ENCODE measurements at regions not wholly inside any gene's neighbourhood (a gene's known extent, or its start where the extent isn't known, plus 50 kb on each side); places are given as distances from the start of the nearest gene placed in this dataset.
"Not testable (repeated sequence)": the region's sequence is repeated elsewhere in the genome, so short reads cannot be mapped to it uniquely, and the experiment has no call there.

DNA sequence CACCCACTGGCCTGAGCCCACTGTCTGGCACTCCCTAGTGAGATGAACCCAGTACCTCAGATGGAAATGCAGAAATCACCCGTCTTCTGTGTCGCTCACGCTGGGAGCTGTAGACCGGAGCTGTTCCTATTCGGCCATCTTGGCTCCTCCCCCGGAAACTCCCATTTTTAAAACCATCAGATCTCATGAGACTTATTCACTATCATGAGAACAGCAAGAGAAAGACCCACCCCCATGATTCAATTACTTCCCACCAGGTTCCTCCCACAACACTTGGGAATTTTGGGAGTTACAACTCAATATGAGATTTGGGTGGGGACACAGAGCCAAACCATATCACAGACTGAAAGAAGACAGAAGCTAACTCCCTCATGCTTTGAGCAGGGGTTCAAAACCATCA is 134.5 kb downstream of the SLC39A8 start:
- peaks cover 12% of the 10 kb centered on the region for H3K9me3 Mint-ChIP-seq
- DNase-seq; H3K27me3 Mint-ChIP-seq (ENCODE audit: low read depth, poor library complexity); H3K4me3 Mint-ChIP-seq; H3K36me3 Mint-ChIP-seq (ENCODE audit: low read depth); H3K27ac Mint-ChIP-seq; H3K4me1 Mint-ChIP-seq: not testable (repeated sequence)

DNA sequence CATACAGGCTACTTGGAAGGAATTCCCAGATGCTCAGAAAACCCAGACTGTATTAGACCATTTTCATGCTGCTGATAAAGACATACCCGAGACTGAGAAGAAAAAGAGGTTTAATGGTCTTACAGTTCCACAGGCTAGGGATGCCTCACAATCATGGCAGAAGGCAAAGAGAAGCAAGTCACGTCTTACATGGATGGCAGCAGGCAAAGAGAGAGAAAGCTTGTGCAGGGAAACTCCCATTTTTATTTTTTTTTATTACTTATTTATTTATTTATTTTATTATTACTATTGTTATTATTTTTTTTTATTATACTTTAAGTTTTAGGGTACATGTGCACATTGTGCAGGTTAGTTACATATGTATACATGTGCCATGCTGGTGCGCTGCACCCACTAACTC is 140.6 kb downstream of the SLC39A8 start:
- not testable (repeated sequence) for H3K27ac Mint-ChIP-seq; H3K36me3 Mint-ChIP-seq (ENCODE audit: low read depth); H3K27me3 Mint-ChIP-seq (ENCODE audit: low read depth, poor library complexity); DNase-seq; H3K4me3 Mint-ChIP-seq; H3K4me1 Mint-ChIP-seq
- peaks cover 20% of the 10 kb centered on the region for H3K9me3 Mint-ChIP-seq

DNA sequence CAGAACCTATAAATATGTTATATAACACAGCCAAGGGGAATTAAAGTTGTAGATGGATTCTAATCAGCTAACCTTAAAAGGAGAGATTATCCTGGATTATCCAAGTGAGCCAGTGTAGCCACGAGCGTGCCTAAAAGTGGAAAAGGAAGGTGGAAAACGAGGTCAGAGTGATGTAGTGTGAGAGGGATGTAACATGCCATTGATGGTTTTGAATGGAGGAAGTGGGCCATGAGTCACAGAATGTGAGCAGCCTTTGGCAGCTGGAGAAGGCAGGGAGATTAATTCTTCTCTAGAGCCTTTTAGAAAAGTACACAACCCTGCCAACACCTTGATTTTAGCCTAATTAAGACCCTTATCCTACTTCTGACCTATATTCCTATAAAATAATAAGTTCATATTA is 149.1 kb downstream of the SLC39A8 start:
- Mint-ChIP-seq H3K4me3 (no peak overlapping the region), H3K27me3 (ENCODE audit: low read depth, poor library complexity) (peaks cover 7% of the 10 kb centered on the region), H3K36me3 (ENCODE audit: low read depth) (no peaks in the 10 kb centered on the region), H3K4me1 (no peaks in the 10 kb centered on the region), H3K9me3 (peaks cover 3% of the 10 kb centered on the region), H3K27ac (no peak overlapping the region)
- TF ChIP-seq, protein P1, sequence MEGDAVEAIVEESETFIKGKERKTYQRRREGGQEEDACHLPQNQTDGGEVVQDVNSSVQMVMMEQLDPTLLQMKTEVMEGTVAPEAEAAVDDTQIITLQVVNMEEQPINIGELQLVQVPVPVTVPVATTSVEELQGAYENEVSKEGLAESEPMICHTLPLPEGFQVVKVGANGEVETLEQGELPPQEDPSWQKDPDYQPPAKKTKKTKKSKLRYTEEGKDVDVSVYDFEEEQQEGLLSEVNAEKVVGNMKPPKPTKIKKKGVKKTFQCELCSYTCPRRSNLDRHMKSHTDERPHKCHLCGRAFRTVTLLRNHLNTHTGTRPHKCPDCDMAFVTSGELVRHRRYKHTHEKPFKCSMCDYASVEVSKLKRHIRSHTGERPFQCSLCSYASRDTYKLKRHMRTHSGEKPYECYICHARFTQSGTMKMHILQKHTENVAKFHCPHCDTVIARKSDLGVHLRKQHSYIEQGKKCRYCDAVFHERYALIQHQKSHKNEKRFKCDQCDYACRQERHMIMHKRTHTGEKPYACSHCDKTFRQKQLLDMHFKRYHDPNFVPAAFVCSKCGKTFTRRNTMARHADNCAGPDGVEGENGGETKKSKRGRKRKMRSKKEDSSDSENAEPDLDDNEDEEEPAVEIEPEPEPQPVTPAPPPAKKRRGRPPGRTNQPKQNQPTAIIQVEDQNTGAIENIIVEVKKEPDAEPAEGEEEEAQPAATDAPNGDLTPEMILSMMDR (IDR thresholded peaks at IDR 0.05): no peak
- DNase-seq: no peak

DNA sequence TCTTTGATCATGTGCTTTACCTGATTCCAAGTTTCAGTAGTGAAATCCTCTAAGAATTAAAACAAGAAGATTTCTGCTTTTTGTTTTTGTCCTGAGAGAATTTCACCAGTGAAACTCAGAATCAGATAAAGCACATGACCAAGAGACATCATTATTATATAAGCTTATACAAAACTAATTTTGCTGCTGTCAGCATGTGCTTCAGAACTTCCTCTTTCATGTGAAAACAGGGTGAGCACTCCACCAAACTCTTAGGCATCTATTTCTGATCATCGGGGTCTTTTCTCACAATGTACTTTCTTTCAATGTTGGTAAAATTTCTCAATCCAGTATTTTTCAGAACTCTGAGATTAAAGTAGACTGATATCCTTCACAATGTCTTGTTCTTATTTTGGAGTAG is 152.1 kb downstream of the SLC39A8 start:
- DNase-seq: no peak
- H3K27ac Mint-ChIP-seq: no peak overlapping the region
- no peak overlapping the region for H3K4me3 Mint-ChIP-seq
- no peaks in the 10 kb centered on the region for H3K36me3 Mint-ChIP-seq (ENCODE audit: low read depth)
- TF ChIP-seq, protein P1 (IDR thresholded peaks at IDR 0.05): no peak
- peaks cover 9% of the 10 kb centered on the region for H3K27me3 Mint-ChIP-seq (ENCODE audit: low read depth, poor library complexity)
- peaks cover 3% of the 10 kb centered on the region for H3K9me3 Mint-ChIP-seq
- no peaks in the 10 kb centered on the region for H3K4me1 Mint-ChIP-seq

DNA sequence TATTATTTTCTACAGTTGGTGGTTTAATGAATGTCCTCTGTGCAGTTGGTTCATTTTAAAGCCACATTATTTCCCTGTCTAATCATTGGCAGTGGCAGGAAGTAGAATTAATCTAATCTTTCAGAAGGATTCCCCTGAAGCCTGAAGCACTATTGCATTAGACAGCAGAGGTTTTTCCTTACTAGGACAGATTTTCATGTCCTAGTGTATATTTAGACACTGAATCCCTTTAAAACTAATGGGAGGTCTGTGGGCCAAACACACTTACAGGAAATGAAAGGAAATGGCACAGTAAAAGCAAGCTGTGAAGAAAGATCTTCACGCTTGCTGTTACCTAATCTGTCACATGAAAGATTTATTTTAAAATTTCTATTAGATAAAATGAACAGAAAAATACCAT is 165.2 kb downstream of the SLC39A8 start:
- H3K27me3 Mint-ChIP-seq (ENCODE audit: low read depth, poor library complexity): no peaks in the 10 kb centered on the region
- TF ChIP-seq, protein P1 (IDR thresholded peaks at IDR 0.05): no peak
- no peaks in the 10 kb centered on the region for H3K36me3 Mint-ChIP-seq (ENCODE audit: low read depth)
- H3K9me3 Mint-ChIP-seq: no peaks in the 10 kb centered on the region
- H3K4me1 Mint-ChIP-seq: peaks cover 5% of the 10 kb centered on the region
- no peak for DNase-seq
- H3K4me3 Mint-ChIP-seq: no peak overlapping the region
- no peak overlapping the region for H3K27ac Mint-ChIP-seq

DNA sequence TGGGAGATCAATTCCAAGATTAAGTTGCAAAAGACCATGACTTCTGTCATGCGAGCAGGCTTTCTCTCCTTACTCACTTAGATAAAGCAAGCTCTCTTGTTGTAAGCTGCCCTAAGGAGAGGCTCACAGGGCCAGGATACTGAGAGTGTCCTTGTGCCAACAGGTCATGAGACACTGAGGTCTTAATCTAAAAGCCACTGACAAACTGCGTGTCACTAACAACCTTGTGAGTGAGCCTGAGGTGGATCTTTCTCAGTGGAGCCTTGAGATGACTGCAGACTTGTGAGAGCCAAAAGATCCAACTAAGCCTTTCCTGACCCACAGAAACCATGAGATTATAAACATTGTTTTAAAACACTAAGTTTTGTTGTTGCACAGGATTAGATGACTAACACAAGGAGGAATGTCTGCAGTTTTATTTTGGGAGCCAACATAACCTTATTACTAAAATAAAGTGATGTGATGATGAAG is 170.5 kb downstream of the SLC39A8 start:
- Mint-ChIP-seq H3K36me3 (ENCODE audit: low read depth) (no peaks in the 10 kb centered on the region), H3K4me1 (peaks cover 5% of the 10 kb centered on the region), H3K27me3 (ENCODE audit: low read depth, poor library complexity) (no peaks in the 10 kb centered on the region), H3K4me3 (no peak overlapping the region), H3K9me3 (no peaks in the 10 kb centered on the region), H3K27ac (no peak overlapping the region)
- no peak for DNase-seq
- TF ChIP-seq, protein P1 (IDR thresholded peaks at IDR 0.05): no peak

DNA sequence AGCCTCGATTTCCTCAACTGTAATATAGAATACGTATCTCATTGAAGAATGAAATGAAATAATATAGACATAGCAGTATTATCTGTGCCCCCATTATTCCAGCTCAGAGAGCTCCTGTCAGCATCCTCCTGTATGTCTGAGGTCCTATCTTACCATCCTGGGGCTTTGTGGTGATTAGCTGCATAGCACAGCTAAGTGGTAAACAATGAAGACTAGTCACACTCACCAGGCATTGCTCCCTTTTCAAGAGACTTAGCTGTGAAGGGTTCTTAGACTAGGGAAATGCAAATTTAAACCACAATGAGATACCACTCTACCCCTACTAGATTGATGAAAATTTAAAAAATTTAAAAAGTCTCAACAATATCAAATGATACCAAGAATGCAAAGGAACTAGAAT is 172.9 kb downstream of the SLC39A8 start:
- Mint-ChIP-seq H3K27me3 (ENCODE audit: low read depth, poor library complexity) (no peaks in the 10 kb centered on the region), H3K4me1 (peaks cover 22% of the 10 kb centered on the region), H3K27ac (no peak overlapping the region), H3K9me3 (no peaks in the 10 kb centered on the region), H3K36me3 (ENCODE audit: low read depth) (no peaks in the 10 kb centered on the region), H3K4me3 (no peak overlapping the region)
- TF ChIP-seq, protein P1 (IDR thresholded peaks at IDR 0.05): no peak
- no peak for DNase-seq

Measured in nephron progenitor cell (in vitro differentiated cells).